Keratinocyte (primary cell): ENCODE measurements at regions not wholly inside any gene's neighbourhood (a gene's known extent, or its start where the extent isn't known, plus 50 kb on each side); places are given as distances from the start of the nearest gene placed in this dataset.

Experiments used
- DNase-seq: peaks from one replicate; pipeline ENCODE4 v3.0.0-alpha.2; 2011; ENCODE audit warnings: low read depth, missing footprints, low spot score
- FAIRE-seq: peaks from 2 replicates; lab custom pipeline; 2011; peaks lifted over from hg19 to GRCh38; lab: Jason Lieb, UNC
- H2AFZ ChIP-seq: 2 replicates; pipeline ENCODE4 v1.6.0; 2012; ENCODE audit warnings: low read length, control low read depth, inconsistent platforms; ENCODE audit not compliant: control insufficient read depth
- H3K27ac ChIP-seq: 2 replicates; pipeline ENCODE4 v1.5.1; 2011; ENCODE audit warnings: low read length; ENCODE audit not compliant: control insufficient read depth, insufficient read depth
- H3K27me3 ChIP-seq: 3 replicates; pipeline ENCODE4 v1.6.0; 2011; ENCODE audit warnings: low read length; ENCODE audit not compliant: control insufficient read depth, insufficient read depth; ENCODE audit errors: extremely low read depth
- H3K36me3 ChIP-seq, 2 experiments: 2 replicates in 1 of 2; 3 replicates in 1 of 2; pipeline ENCODE4 v1.5.1; 2011; ENCODE audit warnings: low read length in 2 of 2, mild to moderate bottlenecking in 1 of 2; ENCODE audit not compliant: control insufficient read depth in 2 of 2, insufficient read depth in 2 of 2; ENCODE audit errors: extremely low read depth in 1 of 2
- H3K4me1 ChIP-seq: 3 replicates; pipeline ENCODE4 v1.5.1; 2011; ENCODE audit warnings: low read length; ENCODE audit not compliant: control insufficient read depth, insufficient read depth; ENCODE audit errors: extremely low read depth
- H3K4me2 ChIP-seq: 3 replicates; pipeline ENCODE4 v1.6.0; 2011; ENCODE audit warnings: low read depth, low read length; ENCODE audit not compliant: control insufficient read depth, insufficient read depth; ENCODE audit errors: extremely low read depth
- H3K4me3 ChIP-seq, 3 experiments: fragments of 200-600 bp in 1 of 3; sonication (generic) in 1 of 3; 2 replicates in 2 of 3; 3 replicates in 1 of 3; pipeline ENCODE4 v1.5.1; 2011 to 2016; ENCODE audit warnings: low read length in 3 of 3, mild to moderate bottlenecking in 3 of 3, control low read depth in 2 of 3, inconsistent platforms in 1 of 3, low read depth in 1 of 3, mixed read lengths in 1 of 3, mixed run types in 1 of 3, moderate library complexity in 1 of 3; ENCODE audit not compliant: control insufficient read depth in 2 of 3, insufficient read depth in 2 of 3; ENCODE audit errors: extremely low read depth in 1 of 3
- H3K79me2 ChIP-seq: 2 replicates; pipeline ENCODE4 v1.6.0; 2012; ENCODE audit warnings: low read length; ENCODE audit not compliant: control insufficient read depth, insufficient read depth
- H3K9ac ChIP-seq: 3 replicates; pipeline ENCODE4 v1.6.0; 2011; ENCODE audit warnings: low read length; ENCODE audit not compliant: control insufficient read depth, insufficient read depth; ENCODE audit errors: extremely low read depth
- H3K9me1 ChIP-seq: 3 replicates; pipeline ENCODE4 v1.6.0; 2011; ENCODE audit warnings: low read length; ENCODE audit not compliant: control insufficient read depth, insufficient read depth; ENCODE audit errors: extremely low read depth
- H3K9me3 ChIP-seq: 2 replicates; pipeline ENCODE4 v1.5.1; 2012; ENCODE audit warnings: low read depth, low read length; ENCODE audit not compliant: control insufficient read depth
- H4K20me1 ChIP-seq: 3 replicates; pipeline ENCODE4 v1.6.0; 2011; ENCODE audit warnings: low read length; ENCODE audit not compliant: control insufficient read depth, insufficient read depth; ENCODE audit errors: extremely low read depth
- EZH2 ChIP-seq: IDR thresholded peaks from one replicate; pipeline ENCODE4 v1.6.1; 2012; ENCODE audit warnings: inconsistent platforms, mild to moderate bottlenecking, low read length, moderate library complexity
- dilution Hi-C: fragments of 300-500 bp; cut with MboI; formaldehyde crosslinking; loops from one replicate; pipeline ENCODE4 v1.7.0; 2020; ENCODE audit warnings: low sequenced_read_pairs; ENCODE audit not compliant: extremely low pct_ligation_motif_present
- TF ChIP-seq, protein P1 (sequence below), 3 experiments: IDR thresholded peaks in 1 of 3; conservative IDR thresholded peaks in 1 of 3; optimal IDR thresholded peaks in 1 of 3; 2 replicates in 2 of 3; 3 replicates in 1 of 3; pipeline versions ENCODE3 to v1.5.1; 2011; ENCODE audit warnings: low read length in 3 of 3, mild to moderate bottlenecking in 3 of 3, moderate library complexity in 2 of 3, control low read depth in 1 of 3, inconsistent platforms in 1 of 3; ENCODE audit not compliant: insufficient read depth in 2 of 3; ENCODE audit errors: extremely low read depth in 1 of 3

GRCh38 chr5:82540301-82540700, 262.1 kb upstream of the RPS23 start:
- no peak for FAIRE-seq
- H3K36me3 ChIP-seq = no peaks in the 10 kb centered on the region
- H3K27me3 ChIP-seq = no peaks in the 10 kb centered on the region
- no peak overlapping the region for H3K4me3 ChIP-seq
- no peak for DNase-seq
- H4K20me1 ChIP-seq = no peaks in the 10 kb centered on the region
- no peaks in the 10 kb centered on the region for H3K9me1 ChIP-seq
- no peak overlapping the region for H3K4me2 ChIP-seq
- TF ChIP-seq EZH2 = no peak
- TF ChIP-seq, protein P1, sequence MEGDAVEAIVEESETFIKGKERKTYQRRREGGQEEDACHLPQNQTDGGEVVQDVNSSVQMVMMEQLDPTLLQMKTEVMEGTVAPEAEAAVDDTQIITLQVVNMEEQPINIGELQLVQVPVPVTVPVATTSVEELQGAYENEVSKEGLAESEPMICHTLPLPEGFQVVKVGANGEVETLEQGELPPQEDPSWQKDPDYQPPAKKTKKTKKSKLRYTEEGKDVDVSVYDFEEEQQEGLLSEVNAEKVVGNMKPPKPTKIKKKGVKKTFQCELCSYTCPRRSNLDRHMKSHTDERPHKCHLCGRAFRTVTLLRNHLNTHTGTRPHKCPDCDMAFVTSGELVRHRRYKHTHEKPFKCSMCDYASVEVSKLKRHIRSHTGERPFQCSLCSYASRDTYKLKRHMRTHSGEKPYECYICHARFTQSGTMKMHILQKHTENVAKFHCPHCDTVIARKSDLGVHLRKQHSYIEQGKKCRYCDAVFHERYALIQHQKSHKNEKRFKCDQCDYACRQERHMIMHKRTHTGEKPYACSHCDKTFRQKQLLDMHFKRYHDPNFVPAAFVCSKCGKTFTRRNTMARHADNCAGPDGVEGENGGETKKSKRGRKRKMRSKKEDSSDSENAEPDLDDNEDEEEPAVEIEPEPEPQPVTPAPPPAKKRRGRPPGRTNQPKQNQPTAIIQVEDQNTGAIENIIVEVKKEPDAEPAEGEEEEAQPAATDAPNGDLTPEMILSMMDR (optimal IDR thresholded peaks at IDR 0.05 in 1 of 3, IDR thresholded peaks at IDR 0.05 in 1 of 3, conservative IDR thresholded peaks at IDR 0.05 in 1 of 3; ENCODE audit: extremely low read depth in 1 of 3, insufficient read depth in 2 of 3, low read length in 3 of 3) = no peak
- H3K9me3 ChIP-seq = no peaks in the 10 kb centered on the region
- no peak overlapping the region for H3K9ac ChIP-seq
- dilution Hi-C loops = no loop called here
- H3K27ac ChIP-seq = no peak overlapping the region
- no peaks in the 10 kb centered on the region for H3K4me1 ChIP-seq
- no peak overlapping the region for H2AFZ ChIP-seq
- no peaks in the 10 kb centered on the region for H3K79me2 ChIP-seq

DNA sequence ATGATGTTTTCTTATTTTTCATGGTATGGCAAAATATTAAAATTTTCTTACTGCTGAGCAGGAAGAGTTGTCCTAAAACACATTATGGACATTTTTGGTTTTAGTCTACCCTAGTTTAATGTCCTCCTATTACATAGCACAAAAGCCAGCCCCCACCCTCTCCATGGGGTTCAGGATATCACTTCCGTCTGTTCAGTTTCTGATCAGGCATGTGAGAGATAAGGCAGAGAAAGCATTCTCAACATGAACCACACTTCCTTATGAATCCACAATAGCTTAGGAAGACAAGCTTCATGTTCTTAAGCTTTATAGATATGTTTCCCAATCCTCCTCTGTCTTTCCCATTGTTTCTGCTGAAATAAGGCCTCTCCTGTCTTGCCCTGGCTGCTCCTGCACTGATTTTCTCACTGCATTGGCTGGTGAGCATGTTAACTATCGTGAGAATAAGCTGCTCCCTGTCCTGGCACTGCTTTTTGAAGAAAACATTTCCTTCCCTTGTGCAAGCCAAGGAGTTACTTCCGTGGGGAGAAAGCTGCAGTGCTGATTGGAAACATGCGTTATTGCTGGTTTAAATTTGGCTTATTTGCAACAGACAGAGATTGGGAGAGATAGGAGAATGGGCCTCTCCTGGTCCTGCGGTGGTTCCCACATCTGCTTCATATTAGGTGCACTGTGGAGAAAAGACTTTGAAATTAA, 260.3 kb upstream of the RPS23 start:
- Histone ChIP-seq H3K9me3 (no peaks in the 10 kb centered on the region), H4K20me1 (no peaks in the 10 kb centered on the region), H3K9ac (no peak overlapping the region), H3K4me2 (no peak overlapping the region), H3K4me3 (no peak overlapping the region), H2AFZ (no peak overlapping the region), H3K27ac (no peak overlapping the region), H3K4me1 (no peaks in the 10 kb centered on the region), H3K79me2 (no peaks in the 10 kb centered on the region), H3K36me3 (no peaks in the 10 kb centered on the region), H3K9me1 (no peaks in the 10 kb centered on the region), H3K27me3 (no peaks in the 10 kb centered on the region)
- no peak for TF ChIP-seq EZH2
- TF ChIP-seq, protein P1 (optimal IDR thresholded peaks at IDR 0.05 in 1 of 3, IDR thresholded peaks at IDR 0.05 in 1 of 3, conservative IDR thresholded peaks at IDR 0.05 in 1 of 3; ENCODE audit: extremely low read depth in 1 of 3, insufficient read depth in 2 of 3, low read length in 3 of 3) = no peak
- FAIRE-seq (no peak), DNase-seq (no peak)
- dilution Hi-C loops = no loop called here
